Muscle of leg (tissue), 3 donors: ENCODE measurements at regions not wholly inside any gene's neighbourhood (a gene's known extent, or its start where the extent isn't known, plus 50 kb on each side); places are given as distances from the start of the nearest gene placed in this dataset.

Experiments
- DNase-seq: peaks from one replicate; pipeline ENCODE4 v3.0.0; 2013
- H3K27ac ChIP-seq: one replicate; pipeline ENCODE4 v1.5.1; 2013; ENCODE audit warnings: mild to moderate bottlenecking, low read length, control low read depth
- H3K27me3 ChIP-seq: one replicate; pipeline ENCODE4 v1.6.1; 2013; ENCODE audit warnings: low read length; ENCODE audit not compliant: control insufficient read depth, insufficient read depth
- H3K36me3 ChIP-seq: one replicate; pipeline ENCODE4 v1.6.1; 2013; ENCODE audit warnings: low read length; ENCODE audit not compliant: control insufficient read depth, insufficient read depth
- H3K4me1 ChIP-seq: one replicate; pipeline ENCODE4 v1.6.1; 2013; ENCODE audit warnings: low read length; ENCODE audit not compliant: control insufficient read depth, insufficient read depth
- H3K4me3 ChIP-seq: one replicate; pipeline ENCODE4 v1.5.1; 2013; ENCODE audit warnings: low read length, control low read depth
- H3K9me3 ChIP-seq: replicated peaks from 2 replicates; pipeline ENCODE4 v1.6.1; 2013; ENCODE audit warnings: low read depth, low read length; ENCODE audit not compliant: control insufficient read depth
- WGBS: methylation state at CpG from one replicate; pipeline ENCODE4 v1.1.5; 2013; ENCODE audit warnings: missing lambda C conversion rate; ENCODE audit not compliant: insufficient coverage; 5-methylcytosine and 5-hydroxymethylcytosine counted together

DNA sequence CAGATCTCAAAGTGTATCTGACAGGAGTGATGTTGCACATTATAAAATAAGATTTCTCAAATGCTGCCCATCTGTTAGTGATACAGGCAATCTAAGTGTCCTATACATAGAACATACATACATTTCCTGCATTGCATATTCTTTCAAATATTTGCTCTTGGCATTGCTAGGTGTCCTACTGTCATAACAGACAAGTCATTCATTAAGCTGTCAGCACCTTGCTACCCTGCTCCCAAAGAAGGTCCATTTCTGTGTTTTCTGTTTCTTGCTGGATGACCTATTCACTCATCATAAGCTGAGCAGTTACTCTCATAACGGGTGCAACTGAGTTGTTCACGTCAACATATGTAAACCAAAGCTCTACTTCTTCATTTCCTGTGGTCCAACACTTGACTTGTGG is 719.0 kb downstream of the KCNJ2 start:
- no peak overlapping the region for H3K4me3 ChIP-seq
- no peaks in the 10 kb centered on the region for H3K36me3 ChIP-seq
- no peaks in the 10 kb centered on the region for H3K27me3 ChIP-seq
- no peaks in the 10 kb centered on the region for H3K4me1 ChIP-seq
- no peak overlapping the region for H3K27ac ChIP-seq
- DNase-seq, result no peak
- H3K9me3 ChIP-seq, result no peaks in the 10 kb centered on the region
- WGBS, result no CpG with 5 or more reads among the region's 2 CpGs

DNA sequence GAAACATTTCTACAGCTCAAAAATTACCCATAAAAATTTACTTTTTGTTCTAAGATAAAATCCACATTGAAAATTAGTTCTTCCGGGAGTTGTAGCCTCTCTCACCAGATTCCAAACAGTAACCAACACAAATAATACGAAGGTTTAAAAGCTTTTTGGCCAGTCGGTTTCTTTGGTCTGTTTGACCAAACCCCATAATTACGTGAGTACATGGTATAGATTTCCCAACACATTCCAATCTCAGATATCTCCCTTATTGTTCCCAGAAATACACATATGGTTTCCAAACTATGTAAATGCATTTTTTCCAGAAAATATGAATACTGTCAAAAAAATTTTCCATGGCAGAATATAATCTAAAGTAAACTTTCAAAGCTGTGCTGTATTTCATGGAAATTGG is 722.0 kb downstream of the KCNJ2 start:
- peaks cover 2% of the 10 kb centered on the region for H3K9me3 ChIP-seq
- no peaks in the 10 kb centered on the region for H3K27me3 ChIP-seq
- H3K27ac ChIP-seq, result no peak overlapping the region
- H3K4me3 ChIP-seq, result no peak overlapping the region
- no CpG with 5 or more reads among the region's 4 CpGs for WGBS
- H3K4me1 ChIP-seq, result no peaks in the 10 kb centered on the region
- peak; percentile 18 for DNase-seq
- H3K36me3 ChIP-seq, result no peaks in the 10 kb centered on the region

DNA sequence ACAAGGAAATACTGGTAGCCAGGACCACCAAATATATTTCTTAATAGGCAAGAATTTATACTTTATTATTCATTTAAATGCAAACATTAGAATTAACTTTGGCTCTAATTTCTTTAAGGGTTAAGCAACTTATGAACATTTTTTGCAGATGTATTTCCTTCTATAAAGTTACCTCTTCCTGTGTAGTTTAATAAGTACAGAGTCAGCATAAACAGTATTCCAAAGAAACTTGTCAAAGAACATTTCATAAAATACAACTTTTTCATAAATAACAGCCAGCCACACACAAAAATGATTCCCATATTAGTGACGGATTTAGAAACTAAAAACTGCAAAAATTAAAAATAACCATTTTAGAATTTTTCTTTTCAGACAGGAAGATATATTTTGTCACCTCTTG is 723.2 kb downstream of the KCNJ2 start:
- H3K9me3 ChIP-seq, result peaks cover 2% of the 10 kb centered on the region
- WGBS, result no CpG with 5 or more reads among the region's 1 CpG
- H3K4me3 ChIP-seq, result no peak overlapping the region
- no peak for DNase-seq
- H3K4me1 ChIP-seq, result no peaks in the 10 kb centered on the region
- H3K27me3 ChIP-seq, result no peaks in the 10 kb centered on the region
- no peak overlapping the region for H3K27ac ChIP-seq
- H3K36me3 ChIP-seq, result no peaks in the 10 kb centered on the region

DNA sequence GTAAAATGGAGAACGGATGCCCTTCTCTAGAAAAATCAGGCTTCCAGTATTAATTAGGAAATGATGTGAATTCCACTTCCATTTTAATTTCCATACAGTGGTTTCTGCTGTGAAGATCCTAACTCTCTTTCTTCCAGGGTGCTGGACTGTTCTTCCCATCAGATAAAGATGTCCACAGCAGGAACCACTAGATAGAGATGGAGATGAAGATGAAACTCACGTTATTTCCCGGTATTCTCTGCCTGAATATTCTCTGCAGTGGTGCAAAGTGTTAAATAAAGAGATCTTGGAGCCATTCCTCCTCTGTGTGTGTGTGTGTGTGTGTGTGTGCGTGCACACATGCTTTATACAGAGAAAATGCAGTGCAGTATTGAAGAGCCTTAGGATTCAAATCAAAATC is 727.5 kb downstream of the KCNJ2 start:
- Histone ChIP-seq H3K4me1 (no peaks in the 10 kb centered on the region), H3K9me3 (peaks cover 6% of the 10 kb centered on the region), H3K36me3 (no peaks in the 10 kb centered on the region), H3K27ac (no peak overlapping the region), H3K4me3 (no peak overlapping the region), H3K27me3 (no peaks in the 10 kb centered on the region)
- WGBS, result no CpG with 5 or more reads among the region's 4 CpGs
- DNase-seq, result peak; percentile 49

DNA sequence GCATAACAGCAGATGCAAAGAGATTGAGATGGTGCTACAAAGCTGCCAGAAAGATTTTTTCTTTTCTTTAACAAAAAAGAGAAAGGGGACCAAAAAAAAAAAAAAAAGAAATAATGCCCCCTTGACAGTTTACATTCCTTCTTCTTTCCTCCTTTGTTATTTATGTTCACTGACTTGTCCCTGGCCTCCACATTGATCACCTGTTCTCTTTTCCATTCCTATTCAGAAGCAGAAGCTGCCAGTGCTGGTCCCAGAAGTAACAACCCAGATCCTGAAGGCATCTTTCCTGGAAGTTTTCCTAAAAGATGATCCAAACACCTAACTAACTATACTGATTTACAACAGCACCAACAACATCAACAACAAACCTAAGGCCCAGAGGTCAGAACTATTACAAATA is 728.1 kb downstream of the KCNJ2 start:
- no peaks in the 10 kb centered on the region for H3K4me1 ChIP-seq
- no peaks in the 10 kb centered on the region for H3K36me3 ChIP-seq
- DNase-seq, result peak; percentile 17
- H3K27ac ChIP-seq, result no peak overlapping the region
- H3K27me3 ChIP-seq, result no peaks in the 10 kb centered on the region
- no peak overlapping the region for H3K4me3 ChIP-seq
- H3K9me3 ChIP-seq, result peaks cover 6% of the 10 kb centered on the region

DNA sequence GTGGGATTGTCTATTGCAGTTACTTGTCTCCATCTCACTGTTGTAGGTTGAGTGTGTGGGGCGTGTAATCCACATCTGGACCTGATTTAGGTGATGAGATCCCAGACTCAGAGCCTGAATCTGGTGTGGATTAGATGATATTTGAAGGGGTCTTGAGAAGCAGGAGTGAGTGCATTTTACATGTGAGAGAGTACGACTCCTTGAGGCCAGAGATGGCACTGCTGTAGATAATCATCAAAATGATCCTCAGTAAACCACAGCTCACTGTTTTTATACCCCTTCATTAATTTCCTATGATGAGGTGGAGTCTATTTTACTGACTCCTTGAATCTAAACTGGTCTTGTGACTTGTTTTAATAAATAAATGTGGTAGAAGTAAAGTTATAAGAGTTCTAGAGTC is 732.5 kb downstream of the KCNJ2 start:
- Histone ChIP-seq H3K4me1 (no peaks in the 10 kb centered on the region), H3K9me3 (peaks cover 4% of the 10 kb centered on the region), H3K36me3 (no peaks in the 10 kb centered on the region), H3K27ac (no peak overlapping the region), H3K27me3 (no peaks in the 10 kb centered on the region), H3K4me3 (no peak overlapping the region)
- DNase-seq, result no peak
- WGBS, result no CpG with 5 or more reads among the region's 2 CpGs

DNA sequence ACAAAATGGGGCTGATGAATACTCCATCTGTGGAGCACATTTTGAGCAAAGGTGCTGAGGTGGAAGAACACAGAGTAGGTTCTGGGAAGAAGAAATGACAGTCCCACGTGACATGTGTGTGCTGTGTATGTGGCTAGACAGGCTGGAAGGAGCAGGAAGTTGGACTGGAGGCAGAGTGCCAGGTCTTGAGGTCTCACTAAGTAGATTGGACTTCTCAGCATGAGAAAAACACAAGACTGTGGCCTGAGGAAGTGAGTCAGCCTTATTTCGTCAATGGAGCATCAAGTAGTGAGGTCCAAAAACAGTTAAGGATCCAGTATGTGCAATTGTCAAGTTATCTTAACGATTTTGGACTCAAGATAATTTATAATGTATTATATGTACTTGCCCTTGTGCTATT is 736.5 kb downstream of the KCNJ2 start:
- Histone ChIP-seq H3K4me3 (no peak overlapping the region), H3K27me3 (no peaks in the 10 kb centered on the region), H3K4me1 (no peaks in the 10 kb centered on the region), H3K9me3 (peaks cover 4% of the 10 kb centered on the region), H3K36me3 (no peaks in the 10 kb centered on the region), H3K27ac (no peak overlapping the region)
- DNase-seq, result peak; percentile 16
- WGBS, result 65% methylated on average over 2 of the region's 3 CpGs

DNA sequence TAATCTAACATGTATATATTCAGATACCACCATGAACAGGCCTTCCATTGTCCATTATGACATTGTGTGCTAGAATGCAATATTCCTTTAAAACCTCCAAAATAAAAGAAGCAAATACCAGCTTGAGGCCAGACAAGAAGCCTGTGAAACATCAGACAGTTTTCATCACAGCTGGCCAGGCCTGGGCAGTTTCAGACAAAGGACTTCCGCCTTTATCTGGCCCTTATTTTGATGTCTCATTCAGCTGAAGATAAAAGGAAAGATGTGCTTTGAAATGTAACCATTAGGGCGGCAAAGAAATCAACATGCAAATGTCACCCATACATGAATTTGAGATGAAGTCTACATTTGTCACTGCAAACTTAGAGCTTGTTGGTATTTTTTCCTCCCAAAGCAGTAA is 737.5 kb downstream of the KCNJ2 start:
- H3K4me1 ChIP-seq, result no peaks in the 10 kb centered on the region
- DNase-seq, result no peak
- no peaks in the 10 kb centered on the region for H3K9me3 ChIP-seq
- H3K4me3 ChIP-seq, result no peak overlapping the region
- no peak overlapping the region for H3K27ac ChIP-seq
- no peaks in the 10 kb centered on the region for H3K27me3 ChIP-seq
- WGBS, result 33% methylated on average over 1 of the region's 2 CpGs
- H3K36me3 ChIP-seq, result no peaks in the 10 kb centered on the region

DNA sequence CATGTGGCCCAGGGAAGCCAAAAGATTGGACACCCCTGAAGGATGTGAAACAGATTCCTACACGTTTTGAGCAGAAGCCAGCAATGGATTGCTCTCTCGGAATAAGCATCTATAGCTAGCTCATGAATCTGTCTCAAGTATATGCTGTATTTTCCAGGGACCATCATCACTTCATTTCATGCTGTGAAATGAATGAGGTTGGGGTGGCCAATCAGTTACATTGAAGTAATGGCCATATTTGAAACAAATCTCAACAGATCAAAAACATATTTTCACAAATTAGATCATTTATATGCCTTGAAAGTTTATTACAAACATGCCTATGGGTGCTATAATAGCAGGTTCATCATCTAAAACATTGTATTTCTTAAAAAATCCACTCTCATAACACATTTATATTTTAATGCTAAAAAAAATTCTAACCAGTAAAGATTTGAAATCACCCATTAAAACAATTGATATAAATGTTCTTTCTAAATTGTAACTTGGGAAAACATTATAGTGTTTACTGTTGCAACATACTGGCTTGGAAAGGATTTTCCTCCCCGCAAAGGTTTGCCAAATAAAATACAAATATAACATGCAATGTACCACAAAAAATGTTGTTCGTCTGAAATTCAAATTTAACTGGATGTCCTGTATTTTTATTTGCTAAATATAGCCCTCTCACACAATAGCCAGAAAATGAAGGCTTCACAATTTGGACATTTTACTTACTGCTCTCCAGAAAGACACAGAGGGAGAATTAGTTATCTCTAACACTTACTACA is 743.6 kb downstream of the KCNJ2 start:
- Histone ChIP-seq H3K27ac (no peak overlapping the region), H3K27me3 (no peaks in the 10 kb centered on the region), H3K36me3 (no peaks in the 10 kb centered on the region), H3K4me3 (no peak overlapping the region), H3K9me3 (peaks cover 6% of the 10 kb centered on the region), H3K4me1 (no peaks in the 10 kb centered on the region)
- WGBS, result no CpG with 5 or more reads among the region's 4 CpGs
- peak; percentile 86 for DNase-seq

DNA sequence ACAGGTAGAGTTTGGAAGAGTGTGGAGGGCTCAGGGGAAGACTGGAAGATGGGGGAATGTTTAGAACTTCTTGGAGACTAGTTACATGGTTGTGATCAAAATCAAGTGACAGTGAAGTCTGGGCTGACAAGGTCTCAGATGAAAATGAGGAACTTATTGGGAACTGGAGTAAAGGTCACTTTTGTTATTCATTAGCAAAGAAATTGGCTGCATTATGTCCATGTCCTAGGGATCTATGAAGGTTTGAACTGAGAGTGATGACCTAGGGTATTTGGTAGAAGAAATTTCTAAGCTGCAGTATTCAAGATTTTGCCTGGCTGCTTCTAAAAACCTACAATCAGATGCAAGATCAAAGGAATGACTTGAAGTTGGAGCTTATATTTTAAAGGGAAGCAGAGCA is 747.1 kb downstream of the KCNJ2 start:
- H3K4me3 ChIP-seq, result no peak overlapping the region
- no peak for DNase-seq

DNA sequence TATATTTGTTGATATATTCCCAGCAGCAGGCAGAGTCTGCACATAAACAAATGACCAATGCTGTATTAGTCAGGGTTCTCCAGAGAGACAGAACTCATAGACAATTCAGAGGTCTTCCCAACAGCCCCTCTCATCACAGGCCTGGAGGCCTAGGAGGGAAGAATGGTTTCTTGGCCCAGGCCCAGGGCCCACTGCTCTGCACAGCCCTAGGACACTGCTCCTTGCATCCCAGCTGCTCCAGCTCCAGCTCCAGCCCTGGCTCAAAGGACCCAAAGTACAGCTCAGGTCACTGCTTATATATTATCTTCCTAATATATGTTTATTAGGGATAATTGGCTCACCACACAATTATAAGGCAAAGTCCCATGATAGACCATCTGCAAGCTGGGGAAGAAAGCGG is 749.9 kb downstream of the KCNJ2 start:
- no peak for DNase-seq
- Histone ChIP-seq H3K4me1 (no peaks in the 10 kb centered on the region), H3K27ac (no peak overlapping the region), H3K36me3 (no peaks in the 10 kb centered on the region), H3K27me3 (no peaks in the 10 kb centered on the region), H3K9me3 (peaks cover 9% of the 10 kb centered on the region), H3K4me3 (no peak overlapping the region)
- WGBS, result 100% methylated on average over 1 of the region's 1 CpG

More for the DNA sequence above, 747.1 kb downstream of the KCNJ2 start:
- peaks cover 9% of the 10 kb centered on the region for H3K9me3 ChIP-seq
- no peaks in the 10 kb centered on the region for H3K36me3 ChIP-seq
- no peaks in the 10 kb centered on the region for H3K4me1 ChIP-seq
- no peaks in the 10 kb centered on the region for H3K27me3 ChIP-seq
- H3K27ac ChIP-seq, result no peak overlapping the region
